ENCODE measurements at regions not wholly inside any gene's neighbourhood (a gene's known extent, or its start where the extent isn't known, plus 50 kb on each side); places are given as distances from the start of the nearest gene placed in this dataset.
"Not testable (repeated sequence)": the region's sequence is repeated elsewhere in the genome, so short reads cannot be mapped to it uniquely, and the experiment has no call there.

DNA sequence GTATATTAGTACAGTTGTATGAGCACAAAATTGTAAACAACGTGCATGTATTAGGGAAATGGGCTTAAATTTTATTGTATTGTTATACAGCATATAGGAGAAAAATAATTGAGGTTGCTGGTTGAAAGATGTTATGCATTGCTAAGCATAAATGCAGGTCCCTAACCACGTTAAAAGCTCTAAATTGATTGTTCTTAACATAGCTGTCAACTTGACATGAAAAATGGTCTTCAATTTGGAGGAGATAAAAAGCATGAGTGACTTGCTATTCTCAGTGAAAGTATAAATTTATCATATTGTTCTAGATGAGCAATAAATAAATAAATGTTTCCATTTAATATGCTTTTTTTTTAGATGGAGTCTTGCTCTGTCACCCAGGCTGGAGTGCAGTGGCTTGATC lies 506.6 kb upstream of the ATXN7L3B start:
- H3K4me3 ChIP-seq (ENCODE audit: low read depth, low read length): no peak overlapping the region
- TF ChIP-seq, protein P1, sequence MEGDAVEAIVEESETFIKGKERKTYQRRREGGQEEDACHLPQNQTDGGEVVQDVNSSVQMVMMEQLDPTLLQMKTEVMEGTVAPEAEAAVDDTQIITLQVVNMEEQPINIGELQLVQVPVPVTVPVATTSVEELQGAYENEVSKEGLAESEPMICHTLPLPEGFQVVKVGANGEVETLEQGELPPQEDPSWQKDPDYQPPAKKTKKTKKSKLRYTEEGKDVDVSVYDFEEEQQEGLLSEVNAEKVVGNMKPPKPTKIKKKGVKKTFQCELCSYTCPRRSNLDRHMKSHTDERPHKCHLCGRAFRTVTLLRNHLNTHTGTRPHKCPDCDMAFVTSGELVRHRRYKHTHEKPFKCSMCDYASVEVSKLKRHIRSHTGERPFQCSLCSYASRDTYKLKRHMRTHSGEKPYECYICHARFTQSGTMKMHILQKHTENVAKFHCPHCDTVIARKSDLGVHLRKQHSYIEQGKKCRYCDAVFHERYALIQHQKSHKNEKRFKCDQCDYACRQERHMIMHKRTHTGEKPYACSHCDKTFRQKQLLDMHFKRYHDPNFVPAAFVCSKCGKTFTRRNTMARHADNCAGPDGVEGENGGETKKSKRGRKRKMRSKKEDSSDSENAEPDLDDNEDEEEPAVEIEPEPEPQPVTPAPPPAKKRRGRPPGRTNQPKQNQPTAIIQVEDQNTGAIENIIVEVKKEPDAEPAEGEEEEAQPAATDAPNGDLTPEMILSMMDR (IDR thresholded peaks at IDR 0.05; ENCODE audit: low read depth, low read length, missing control alignments): no peak
- in situ Hi-C loops (cut with HindIII; ENCODE audit: low sequenced_read_pairs): no loop called here
- no peak for DNase-seq (ENCODE audit: low read depth)

GRCh38 chr12:74033531-74033930 lies 504.1 kb upstream of the ATXN7L3B start:
- no peak overlapping the region for H3K4me3 ChIP-seq (ENCODE audit: low read depth, low read length)
- in situ Hi-C loops (cut with HindIII; ENCODE audit: low sequenced_read_pairs): no loop called here
- TF ChIP-seq, protein P1 (IDR thresholded peaks at IDR 0.05; ENCODE audit: low read depth, low read length, missing control alignments): no peak
- no peak for DNase-seq (ENCODE audit: low read depth)

DNA sequence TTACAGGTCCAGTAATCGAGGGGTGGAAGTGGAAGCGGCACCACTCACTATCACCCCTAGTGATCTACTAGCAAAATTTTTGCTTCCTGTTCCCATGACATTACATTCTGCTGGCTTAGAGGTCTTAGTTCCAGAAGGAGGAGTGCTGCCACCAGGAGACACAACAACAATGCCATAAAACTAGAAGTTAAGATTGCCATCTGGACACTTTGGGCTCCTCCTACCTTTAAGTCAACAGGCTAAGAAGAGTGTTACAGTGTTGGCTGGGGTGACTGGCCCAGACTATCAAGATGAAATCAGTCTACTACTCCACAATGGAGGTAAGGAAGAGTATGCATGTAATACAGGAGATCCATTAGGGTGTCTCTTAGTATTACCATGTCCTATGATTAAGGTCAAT lies 498.5 kb upstream of the ATXN7L3B start:
- in situ Hi-C loops (cut with HindIII; ENCODE audit: low sequenced_read_pairs); DNase-seq (ENCODE audit: low read depth); H3K4me3 ChIP-seq (ENCODE audit: low read depth, low read length): not testable (repeated sequence)

DNA sequence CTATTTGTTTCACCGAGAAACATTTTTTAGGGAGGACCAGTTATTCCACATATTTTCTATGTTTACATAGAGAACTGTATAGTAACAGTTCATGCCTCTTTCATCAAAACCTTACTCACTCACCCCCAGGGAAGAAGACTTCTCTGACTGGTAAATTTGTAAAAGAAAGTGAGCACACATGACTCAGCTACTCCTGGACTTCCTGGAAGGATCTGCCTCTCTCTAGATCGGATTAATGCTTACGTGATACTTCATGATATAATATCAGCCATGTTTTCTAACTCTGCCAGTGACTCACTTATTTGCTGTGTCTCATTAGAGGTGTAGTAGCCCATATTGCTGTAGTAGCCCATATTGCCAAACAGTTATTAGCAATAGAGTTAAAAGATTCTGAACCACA lies 494.3 kb upstream of the ATXN7L3B start:
- in situ Hi-C loops (cut with HindIII; ENCODE audit: low sequenced_read_pairs): no loop called here
- peak; percentile 26 for DNase-seq (ENCODE audit: low read depth)
- no peak overlapping the region for H3K4me3 ChIP-seq (ENCODE audit: low read depth, low read length)
- TF ChIP-seq, protein P1 (IDR thresholded peaks at IDR 0.05; ENCODE audit: low read depth, low read length, missing control alignments): no peak

DNA sequence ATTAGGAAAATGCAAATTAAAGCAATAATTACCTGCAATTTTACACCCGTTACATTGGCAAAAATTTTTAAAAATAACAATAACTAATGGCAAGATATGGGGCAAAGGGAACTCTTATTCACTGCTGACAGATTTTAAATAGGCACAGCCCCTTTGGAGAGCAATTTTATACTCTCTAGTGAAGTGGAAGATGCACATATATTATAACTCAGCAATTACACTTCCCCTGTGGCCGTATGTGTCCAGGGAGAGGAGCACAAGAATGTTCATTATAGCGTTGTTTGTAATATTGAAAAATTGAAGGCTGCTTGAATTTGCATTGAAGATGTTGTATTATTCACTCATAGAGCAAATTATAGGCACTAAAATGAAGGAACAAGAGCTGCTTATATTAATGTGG lies 488.3 kb upstream of the ATXN7L3B start:
- no peak for DNase-seq (ENCODE audit: low read depth)
- in situ Hi-C loops (cut with HindIII; ENCODE audit: low sequenced_read_pairs): no loop called here
- H3K4me3 ChIP-seq (ENCODE audit: low read depth, low read length): no peak overlapping the region
- TF ChIP-seq, protein P1 (IDR thresholded peaks at IDR 0.05; ENCODE audit: low read depth, low read length, missing control alignments): no peak

DNA sequence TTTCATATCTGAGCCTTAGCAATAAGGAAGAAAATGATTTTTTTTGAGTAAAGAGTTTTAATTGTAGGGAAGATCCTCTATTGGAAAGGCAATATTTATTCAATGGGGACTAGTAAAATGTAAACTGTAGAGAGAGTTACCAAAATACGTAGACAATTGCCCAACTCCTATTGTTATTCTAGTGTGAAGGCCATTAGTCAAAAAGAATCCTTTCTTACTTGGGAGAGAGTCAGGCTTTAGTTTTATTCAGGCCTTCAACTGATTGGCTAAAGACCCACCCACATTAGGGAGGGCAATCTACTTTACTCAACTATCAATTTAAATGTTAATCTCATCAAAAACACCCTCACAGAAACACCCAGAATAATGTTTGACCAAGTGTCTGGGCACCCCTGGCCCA lies 485.8 kb upstream of the ATXN7L3B start:
- in situ Hi-C loops (cut with HindIII; ENCODE audit: low sequenced_read_pairs): no loop called here
- no peak overlapping the region for H3K4me3 ChIP-seq (ENCODE audit: low read depth, low read length)
- TF ChIP-seq, protein P1 (IDR thresholded peaks at IDR 0.05; ENCODE audit: low read depth, low read length, missing control alignments): no peak
- no peak for DNase-seq (ENCODE audit: low read depth)

- no peak overlapping the region for H3K4me3 ChIP-seq (ENCODE audit: low read depth, low read length)
- DNase-seq (ENCODE audit: low read depth): no peak
- in situ Hi-C loops (cut with HindIII; ENCODE audit: low sequenced_read_pairs): no loop called here
- TF ChIP-seq, protein P1 (IDR thresholded peaks at IDR 0.05; ENCODE audit: low read depth, low read length, missing control alignments): no peak
Measured at GRCh38 chr12:74066476-74066875, 471.2 kb upstream of the ATXN7L3B start.
